Spleen (tissue), 7 donors: ENCODE measurements at regions not wholly inside any gene's neighbourhood (a gene's known extent, or its start where the extent isn't known, plus 50 kb on each side); places are given as distances from the start of the nearest gene placed in this dataset.

Source experiments
- CTCF ChIP-seq, 11 experiments: fragments of 200-600 bp in 7 of 11; fragments of 450-650 bp in 4 of 11; sonication (generic) in 4 of 11; IDR thresholded peaks in 8 of 11; conservative IDR thresholded peaks in 3 of 11; 1 replicate in 7 of 11; 2 replicates in 4 of 11; pipeline versions ENCODE4 v1.4.0 to v1.8.0; 2016 to 2021; ENCODE audit warnings: antibody characterized with exemption in 11 of 11, inconsistent platforms in 4 of 11, mild to moderate bottlenecking in 1 of 11
- POLR2AphosphoS5 ChIP-seq, 3 donors: sonication (generic); formaldehyde crosslinking; IDR thresholded peaks; one replicate each; pipeline ENCODE4 v1.5.1; 2017; ENCODE audit warnings: antibody characterized with exemption in 3 of 3
- donor health status: DM: no; HTN: no; CAD: no; lungs with moderate emphysema.
- donor health status: DM: no; HTN: no; CAD: no.
- donor health status: DM: no; HTN: no; CAD: no.

- no peak for TF ChIP-seq CTCF (IDR thresholded peaks at IDR 0.05 in 8 of 11, conservative IDR thresholded peaks at IDR 0.05 in 3 of 11)
- TF ChIP-seq POLR2AphosphoS5 (IDR thresholded peaks at IDR 0.05): no peak
Observed at GRCh38 chr2:240377366-240377765, 58.1 kb upstream of the GPC1 start.
